ENCODE measurements at regions not wholly inside any gene's neighbourhood (a gene's known extent, or its start where the extent isn't known, plus 50 kb on each side); places are given as distances from the start of the nearest gene placed in this dataset.

GRCh38 chr14:76603713-76604112 lies 157.6 kb upstream of the VASH1 start:
- DNase-seq (ENCODE audit: low spot score): no peak

GRCh38 chr14:76607510-76607909 lies 153.8 kb upstream of the VASH1 start:
- no peak for DNase-seq (ENCODE audit: low spot score)

GRCh38 chr14:76612654-76613053 lies 148.6 kb upstream of the VASH1 start:
- no peak for DNase-seq (ENCODE audit: low spot score)

- DNase-seq (ENCODE audit: low spot score): no peak
These were observed 147.7 kb upstream of the VASH1 start for GRCh38 chr14:76613616-76614015.

GRCh38 chr14:76615331-76615730 lies 145.9 kb upstream of the VASH1 start:
- no peak for DNase-seq (ENCODE audit: low spot score)

GRCh38 chr14:76617440-76617839 lies 143.8 kb upstream of the VASH1 start:
- DNase-seq (ENCODE audit: low spot score): no peak

- no peak for DNase-seq (ENCODE audit: low spot score)
These were observed 124.7 kb upstream of the VASH1 start for GRCh38 chr14:76636602-76637001.

GRCh38 chr14:76638841-76639240 lies 122.4 kb upstream of the VASH1 start:
- no peak for DNase-seq (ENCODE audit: low spot score)

- no peak for DNase-seq (ENCODE audit: low spot score)
These were observed 121.5 kb upstream of the VASH1 start for GRCh38 chr14:76639606-76640229.

GRCh38 chr14:76640923-76641395 lies 120.3 kb upstream of the VASH1 start:
- peak; percentile 71 for DNase-seq (ENCODE audit: low spot score)

GRCh38 chr14:76641541-76641940 lies 119.7 kb upstream of the VASH1 start:
- DNase-seq (ENCODE audit: low spot score): no peak

GRCh38 chr14:76643887-76644286 lies 117.4 kb upstream of the VASH1 start:
- DNase-seq (ENCODE audit: low spot score): no peak

GRCh38 chr14:76644855-76645518 lies 116.3 kb upstream of the VASH1 start:
- DNase-seq (ENCODE audit: low spot score): peak; percentile 79

- no peak for DNase-seq (ENCODE audit: low spot score)
These were observed 113.5 kb upstream of the VASH1 start for GRCh38 chr14:76647697-76648298.

GRCh38 chr14:76651410-76652055 lies 109.7 kb upstream of the VASH1 start:
- DNase-seq (ENCODE audit: low spot score): no peak

GRCh38 chr14:76653875-76654572 lies 107.2 kb upstream of the VASH1 start:
- no peak for DNase-seq (ENCODE audit: low spot score)

- DNase-seq (ENCODE audit: low spot score): no peak
These were observed 106.6 kb upstream of the VASH1 start for GRCh38 chr14:76654573-76655108.

- no peak for DNase-seq (ENCODE audit: low spot score)
These were observed 105.9 kb upstream of the VASH1 start for GRCh38 chr14:76655331-76655730.

GRCh38 chr14:76656592-76656991 lies 104.7 kb upstream of the VASH1 start:
- DNase-seq (ENCODE audit: low spot score): no peak

GRCh38 chr14:76657404-76657803 lies 103.9 kb upstream of the VASH1 start:
- no peak for DNase-seq (ENCODE audit: low spot score)

GRCh38 chr14:76657846-76658245 lies 103.4 kb upstream of the VASH1 start:
- DNase-seq (ENCODE audit: low spot score): no peak

- no peak for DNase-seq (ENCODE audit: low spot score)
These were observed 98.7 kb upstream of the VASH1 start for GRCh38 chr14:76662580-76662979.
